ENCODE measurements at regions not wholly inside any gene's neighbourhood (a gene's known extent, or its start where the extent isn't known, plus 50 kb on each side); places are given as distances from the start of the nearest gene placed in this dataset.

DNA sequence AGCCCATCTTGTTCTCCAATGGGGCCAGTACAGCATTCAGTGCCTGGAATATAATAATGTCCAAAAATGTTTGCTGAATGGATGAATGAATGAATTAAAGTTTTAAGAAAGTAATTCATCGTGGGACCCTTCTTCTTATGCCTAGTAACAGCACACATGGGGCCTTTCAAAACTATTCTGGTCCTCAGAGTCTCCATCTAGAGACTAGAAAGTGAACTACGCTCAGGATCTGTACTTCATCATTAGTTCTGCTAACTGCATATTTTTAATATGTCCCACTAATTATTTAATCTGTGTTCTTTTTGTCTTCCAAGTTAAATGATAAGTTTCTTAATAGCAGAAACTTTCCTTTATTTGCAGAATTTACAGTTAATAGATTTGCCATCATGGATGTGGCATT is 172.5 kb downstream of the SMAD2 start:
- H3K4me1 ChIP-seq, result no peaks in the 10 kb centered on the region
- H3K27ac ChIP-seq, result no peak overlapping the region
- H3K36me3 ChIP-seq, result no peaks in the 10 kb centered on the region
- peaks cover 0 to 9% (median 0%) of the 10 kb centered on the region in 4 donors for H3K9me3 ChIP-seq
- 47% methylated on average over 2 of the region's 2 CpGs for WGBS (ENCODE audit: insufficient coverage, low coverage, low lambda C conversion rate, missing lambda C conversion rate)
- no peak for DNase-seq
- no peaks in the 10 kb centered on the region for H3K27me3 ChIP-seq
- no peak overlapping the region for H3K4me3 ChIP-seq
- intact Hi-C loops (cut with DNase I), result loop anchor here in 1 of 2 donors (10.0 kb wide), 2 partner anchors 533 to 653 kb away; no protein-coding TSS in a partner anchor
- ATAC-seq, result no peak
- TF ChIP-seq, protein P1, sequence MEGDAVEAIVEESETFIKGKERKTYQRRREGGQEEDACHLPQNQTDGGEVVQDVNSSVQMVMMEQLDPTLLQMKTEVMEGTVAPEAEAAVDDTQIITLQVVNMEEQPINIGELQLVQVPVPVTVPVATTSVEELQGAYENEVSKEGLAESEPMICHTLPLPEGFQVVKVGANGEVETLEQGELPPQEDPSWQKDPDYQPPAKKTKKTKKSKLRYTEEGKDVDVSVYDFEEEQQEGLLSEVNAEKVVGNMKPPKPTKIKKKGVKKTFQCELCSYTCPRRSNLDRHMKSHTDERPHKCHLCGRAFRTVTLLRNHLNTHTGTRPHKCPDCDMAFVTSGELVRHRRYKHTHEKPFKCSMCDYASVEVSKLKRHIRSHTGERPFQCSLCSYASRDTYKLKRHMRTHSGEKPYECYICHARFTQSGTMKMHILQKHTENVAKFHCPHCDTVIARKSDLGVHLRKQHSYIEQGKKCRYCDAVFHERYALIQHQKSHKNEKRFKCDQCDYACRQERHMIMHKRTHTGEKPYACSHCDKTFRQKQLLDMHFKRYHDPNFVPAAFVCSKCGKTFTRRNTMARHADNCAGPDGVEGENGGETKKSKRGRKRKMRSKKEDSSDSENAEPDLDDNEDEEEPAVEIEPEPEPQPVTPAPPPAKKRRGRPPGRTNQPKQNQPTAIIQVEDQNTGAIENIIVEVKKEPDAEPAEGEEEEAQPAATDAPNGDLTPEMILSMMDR (IDR thresholded peaks at IDR 0.05), result peak in 3 of 4 donors; percentile 35 to 40 (median 39)
- TF ChIP-seq POLR2A (IDR thresholded peaks at IDR 0.05), result no peak

DNA sequence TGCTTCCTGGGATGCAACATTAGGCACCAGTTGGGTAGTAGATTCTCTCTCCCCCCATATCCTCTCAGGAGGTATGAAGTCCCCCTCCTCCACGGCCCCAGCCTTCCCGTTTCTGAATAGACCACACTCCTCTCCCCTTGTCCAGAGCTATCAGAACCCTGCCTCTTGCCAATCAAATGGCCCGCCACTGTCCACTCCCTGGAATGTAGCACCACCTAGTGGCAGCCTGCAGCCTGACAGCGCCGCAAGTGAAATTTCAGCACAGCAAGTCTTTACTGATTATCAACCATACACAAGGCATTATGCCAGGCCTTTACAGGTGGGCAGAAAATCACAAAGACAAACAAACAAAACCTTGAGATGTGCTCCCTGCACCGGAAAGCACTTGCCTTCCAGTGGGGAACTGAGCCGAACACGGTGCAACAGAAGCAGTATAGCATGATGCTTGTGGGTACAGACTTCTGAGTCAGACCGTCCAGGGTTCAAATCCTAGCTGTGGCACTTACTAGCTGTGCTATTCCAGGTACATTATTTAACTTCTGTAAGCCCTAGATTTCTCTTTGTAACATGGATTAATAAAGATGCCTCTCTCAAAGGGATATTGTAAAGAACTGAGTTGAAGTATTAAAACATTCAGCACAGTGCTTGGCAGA is 174.0 kb downstream of the SMAD2 start:
- H3K9me3 ChIP-seq, result peaks cover 0 to 9% (median 0%) of the 10 kb centered on the region in 4 donors
- no peaks in the 10 kb centered on the region for H3K4me1 ChIP-seq
- DNase-seq (peak; percentile 62 to 68 (median 67)), ATAC-seq (peak; percentile 85 to 93 (median 88))
- no peaks in the 10 kb centered on the region for H3K27me3 ChIP-seq
- H3K4me3 ChIP-seq, result no peak overlapping the region
- WGBS (ENCODE audit: insufficient coverage, low coverage, low lambda C conversion rate, missing lambda C conversion rate), result 20% methylated on average over 9 of the region's 9 CpGs
- no peak for TF ChIP-seq POLR2A (IDR thresholded peaks at IDR 0.05)
- TF ChIP-seq, protein P1 (IDR thresholded peaks at IDR 0.05), result peak; percentile 61 to 93 (median 90)
- intact Hi-C loops (cut with DNase I), result loop anchor here in 1 of 2 donors (10.0 kb wide), 2 partner anchors 532 to 652 kb away; no protein-coding TSS in a partner anchor
- H3K36me3 ChIP-seq, result no peaks in the 10 kb centered on the region
- no peak overlapping the region for H3K27ac ChIP-seq

DNA sequence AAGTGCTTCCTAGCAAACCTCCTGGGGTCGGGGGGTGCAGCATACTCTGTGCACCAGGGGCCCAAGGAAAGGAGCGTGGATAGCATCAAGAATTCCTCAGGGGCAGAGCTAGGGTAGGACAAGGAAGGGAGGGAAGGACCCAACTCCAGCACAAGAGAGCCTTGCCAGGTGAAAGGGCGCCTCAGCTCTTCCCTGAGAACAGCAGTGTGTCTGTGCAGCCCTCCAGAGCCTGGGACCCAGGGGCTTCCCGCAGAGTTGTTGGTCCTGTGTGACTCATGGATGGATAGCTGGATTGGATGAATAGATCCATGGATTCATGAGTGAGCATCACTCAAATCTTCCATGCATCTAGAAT is 175.4 kb downstream of the SMAD2 start:
- Histone ChIP-seq H3K4me1 (no peaks in the 10 kb centered on the region), H3K36me3 (no peaks in the 10 kb centered on the region), H3K9me3 (peaks cover 0 to 5% (median 0%) of the 10 kb centered on the region in 4 donors), H3K4me3 (no peak overlapping the region), H3K27me3 (no peaks in the 10 kb centered on the region), H3K27ac (no peak overlapping the region)
- ATAC-seq (no peak), DNase-seq (no peak)
- TF ChIP-seq, protein P1 (IDR thresholded peaks at IDR 0.05), result no peak
- TF ChIP-seq POLR2A (IDR thresholded peaks at IDR 0.05), result no peak
- intact Hi-C loops (cut with DNase I), result loop anchor here in 1 of 2 donors (10.0 kb wide), 2 partner anchors 530 to 650 kb away; no protein-coding TSS in a partner anchor
- 70% methylated on average over 2 of the region's 4 CpGs for WGBS (ENCODE audit: insufficient coverage, low coverage, low lambda C conversion rate, missing lambda C conversion rate)

DNA sequence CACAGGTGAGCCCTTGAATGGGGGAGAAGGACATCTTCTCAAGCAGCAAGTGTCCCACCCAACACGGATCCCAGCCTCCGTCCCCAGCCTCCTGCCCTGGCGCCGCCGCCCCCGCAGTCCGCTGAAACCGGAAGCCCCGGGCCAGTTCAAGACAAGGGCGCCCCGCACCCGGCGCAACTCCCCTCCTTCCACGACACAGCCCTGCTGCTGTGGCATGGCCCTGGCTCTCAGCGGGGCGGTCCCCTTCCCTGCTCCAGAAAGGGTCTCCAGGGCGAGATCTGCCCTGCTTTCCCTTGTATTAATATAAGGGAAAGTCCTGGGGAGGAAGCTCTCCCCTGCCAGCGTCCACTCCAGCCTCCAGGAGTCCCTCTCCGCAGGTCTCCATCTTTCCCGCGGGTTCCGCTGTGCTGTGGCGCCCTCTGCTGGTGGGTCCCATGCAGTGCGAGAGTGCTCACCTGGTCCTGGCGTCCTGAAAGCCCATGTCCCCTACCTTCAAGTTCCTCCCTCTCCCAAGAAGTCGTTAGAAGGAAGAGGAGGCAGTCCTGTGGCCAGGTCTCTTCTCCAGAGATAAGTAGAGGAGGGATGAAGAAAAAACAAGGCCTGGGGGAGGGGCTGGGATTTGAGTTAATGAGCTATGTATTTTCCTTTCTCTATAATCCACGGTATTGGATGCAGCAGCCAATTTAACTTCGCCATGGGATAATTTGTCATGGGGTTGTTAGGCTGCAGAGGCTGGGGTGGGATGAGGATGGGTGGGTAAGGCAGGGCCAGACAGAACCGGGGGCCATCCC is 176.0 kb downstream of the SMAD2 start:
- no peak overlapping the region for H3K27ac ChIP-seq
- no peaks in the 10 kb centered on the region for H3K4me1 ChIP-seq
- no peaks in the 10 kb centered on the region for H3K9me3 ChIP-seq
- DNase-seq (peak in 1 of 3 donors; percentile 44), ATAC-seq (peak; percentile 51 to 64 (median 54))
- intact Hi-C loops (cut with DNase I), result loop anchor here in 1 of 2 donors (10.0 kb wide), 2 partner anchors 530 to 650 kb away; no protein-coding TSS in a partner anchor
- 6% methylated on average over 9 of the region's 29 CpGs for WGBS (ENCODE audit: insufficient coverage, low coverage, low lambda C conversion rate, missing lambda C conversion rate)
- no peak overlapping the region for H3K4me3 ChIP-seq
- H3K36me3 ChIP-seq, result no peaks in the 10 kb centered on the region
- TF ChIP-seq POLR2A (IDR thresholded peaks at IDR 0.05), result no peak
- TF ChIP-seq, protein P1 (IDR thresholded peaks at IDR 0.05), result peak; percentile 31 to 78 (median 67)
- no peaks in the 10 kb centered on the region for H3K27me3 ChIP-seq

All from right lobe of liver (tissue), 6 donors.